ENCODE measurements at regions not wholly inside any gene's neighbourhood (a gene's known extent, or its start where the extent isn't known, plus 50 kb on each side); places are given as distances from the start of the nearest gene placed in this dataset.

DNA sequence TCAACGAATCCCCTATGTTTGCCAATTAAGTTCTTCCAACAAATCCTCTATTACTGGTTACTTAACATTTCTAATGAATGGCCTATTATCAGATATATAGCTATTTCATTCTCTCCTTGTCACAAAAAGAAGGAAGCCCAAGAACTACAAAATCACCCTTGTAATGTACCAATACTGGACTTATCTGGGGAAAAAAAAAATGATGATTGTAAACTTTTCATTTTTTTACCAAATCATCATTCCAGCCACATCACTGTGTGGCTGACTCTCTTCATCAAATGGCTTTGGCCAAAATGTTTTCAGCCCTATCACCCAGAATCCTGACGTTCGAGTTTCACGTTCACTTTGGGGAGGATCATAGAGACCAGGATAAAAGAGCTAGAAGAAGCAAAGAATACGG lies 216.7 kb downstream of the ACTL7B start:
- TF ChIP-seq, protein P1, sequence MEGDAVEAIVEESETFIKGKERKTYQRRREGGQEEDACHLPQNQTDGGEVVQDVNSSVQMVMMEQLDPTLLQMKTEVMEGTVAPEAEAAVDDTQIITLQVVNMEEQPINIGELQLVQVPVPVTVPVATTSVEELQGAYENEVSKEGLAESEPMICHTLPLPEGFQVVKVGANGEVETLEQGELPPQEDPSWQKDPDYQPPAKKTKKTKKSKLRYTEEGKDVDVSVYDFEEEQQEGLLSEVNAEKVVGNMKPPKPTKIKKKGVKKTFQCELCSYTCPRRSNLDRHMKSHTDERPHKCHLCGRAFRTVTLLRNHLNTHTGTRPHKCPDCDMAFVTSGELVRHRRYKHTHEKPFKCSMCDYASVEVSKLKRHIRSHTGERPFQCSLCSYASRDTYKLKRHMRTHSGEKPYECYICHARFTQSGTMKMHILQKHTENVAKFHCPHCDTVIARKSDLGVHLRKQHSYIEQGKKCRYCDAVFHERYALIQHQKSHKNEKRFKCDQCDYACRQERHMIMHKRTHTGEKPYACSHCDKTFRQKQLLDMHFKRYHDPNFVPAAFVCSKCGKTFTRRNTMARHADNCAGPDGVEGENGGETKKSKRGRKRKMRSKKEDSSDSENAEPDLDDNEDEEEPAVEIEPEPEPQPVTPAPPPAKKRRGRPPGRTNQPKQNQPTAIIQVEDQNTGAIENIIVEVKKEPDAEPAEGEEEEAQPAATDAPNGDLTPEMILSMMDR (IDR thresholded peaks at IDR 0.05; ENCODE audit: extremely low read depth, missing control alignments) = no peak
- no peak for DNase-seq (ENCODE audit: low spot score)

DNA sequence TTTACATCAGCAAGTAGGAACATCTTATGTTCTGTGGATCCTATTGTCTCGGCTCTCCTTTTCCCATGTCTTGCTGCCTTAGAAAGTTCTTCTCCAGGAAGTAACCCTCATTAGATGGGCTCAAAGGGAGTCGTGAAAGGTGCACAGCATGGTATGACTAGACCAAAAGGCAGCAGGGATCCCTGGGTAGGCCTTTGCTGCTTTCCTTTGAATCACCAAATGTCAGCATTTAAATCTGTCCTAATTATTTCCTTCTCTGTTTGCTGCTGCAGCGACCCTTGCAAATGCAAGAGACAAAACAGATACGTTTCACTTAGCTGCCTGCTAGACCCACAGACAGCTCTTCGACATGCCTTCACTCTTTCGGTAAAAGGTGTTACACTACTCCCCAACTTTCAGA lies 218.4 kb downstream of the ACTL7B start:
- DNase-seq (ENCODE audit: low spot score) = no peak
- TF ChIP-seq, protein P1 (IDR thresholded peaks at IDR 0.05; ENCODE audit: extremely low read depth, missing control alignments) = no peak

DNA sequence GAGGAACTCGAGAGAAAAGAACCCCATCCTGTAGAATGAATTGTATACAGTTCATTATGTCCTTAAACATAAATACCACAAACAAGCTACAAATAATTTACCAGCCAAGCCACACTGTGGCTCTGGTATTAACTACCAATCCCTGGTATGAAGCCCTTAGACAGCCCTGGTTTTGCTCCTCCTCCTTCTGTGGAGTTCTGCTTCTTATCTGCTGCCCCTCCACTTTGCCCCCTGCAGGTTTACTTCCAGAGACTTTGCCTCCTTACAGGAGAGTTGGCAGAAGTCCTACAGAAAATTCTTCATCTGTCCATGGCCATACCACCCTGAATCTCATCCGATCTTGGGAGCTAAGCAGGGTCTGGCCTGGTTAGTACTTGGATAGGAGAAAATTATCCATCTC lies 219.8 kb downstream of the ACTL7B start:
- DNase-seq (ENCODE audit: low spot score) = no peak
- TF ChIP-seq, protein P1 (IDR thresholded peaks at IDR 0.05; ENCODE audit: extremely low read depth, missing control alignments) = no peak

DNA sequence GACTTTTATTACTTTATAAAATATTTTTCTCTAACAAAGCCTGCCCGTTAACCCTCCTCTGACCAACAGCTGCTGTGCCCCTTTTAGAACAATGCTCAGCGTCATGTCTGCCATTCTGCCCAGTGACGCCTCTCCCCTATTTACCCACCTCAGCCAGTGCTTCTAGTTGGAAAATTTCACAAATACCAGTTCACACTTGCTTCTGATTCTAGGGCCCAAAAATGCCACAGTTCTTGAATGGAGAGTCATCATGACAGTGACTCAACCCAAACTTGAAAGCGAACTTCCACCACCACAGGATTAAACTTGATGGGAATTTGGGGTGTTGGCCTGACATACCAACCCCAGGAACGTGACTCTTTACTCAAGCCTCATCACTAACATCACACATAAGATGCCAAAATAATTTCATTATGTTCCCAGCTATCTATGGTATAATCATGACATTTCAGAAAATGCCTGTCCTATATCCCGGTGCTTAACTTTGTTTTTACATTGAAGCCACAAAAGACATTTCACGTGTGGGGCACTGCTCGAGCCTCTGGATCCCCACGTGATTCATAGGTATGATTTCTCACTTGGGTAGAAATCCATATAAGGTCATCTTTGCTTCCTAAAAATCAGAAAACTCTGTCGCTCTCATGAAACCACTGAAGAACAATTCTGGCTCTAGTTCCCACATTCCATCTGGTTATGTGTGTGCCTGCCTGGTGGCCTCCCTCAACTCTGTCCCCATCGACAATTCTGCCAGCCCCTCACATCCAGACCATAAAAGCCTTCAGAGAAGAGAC lies 220.9 kb downstream of the ACTL7B start:
- TF ChIP-seq, protein P1 (IDR thresholded peaks at IDR 0.05; ENCODE audit: extremely low read depth, missing control alignments) = no peak
- DNase-seq (ENCODE audit: low spot score) = no peak

DNA sequence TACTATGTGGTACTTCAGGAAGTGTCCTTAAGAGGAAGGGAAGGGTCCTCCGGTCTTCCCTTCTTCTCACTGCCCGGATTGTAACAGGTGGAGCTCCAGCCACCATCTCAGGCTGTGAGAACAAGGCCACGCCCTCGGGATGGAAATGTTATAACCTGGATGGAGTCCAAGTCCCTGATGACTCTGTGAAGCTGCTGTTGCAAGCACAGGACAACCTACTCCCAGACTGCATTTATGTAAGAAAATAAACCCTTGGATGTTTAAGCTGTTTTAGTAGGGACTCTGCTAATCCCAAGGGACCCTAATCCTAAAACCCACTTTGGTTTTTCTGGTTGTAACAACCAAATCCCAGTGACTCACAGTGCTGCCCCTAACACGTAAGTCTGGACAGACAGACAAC lies 221.6 kb downstream of the ACTL7B start:
- DNase-seq (ENCODE audit: low spot score) = no peak

DNA sequence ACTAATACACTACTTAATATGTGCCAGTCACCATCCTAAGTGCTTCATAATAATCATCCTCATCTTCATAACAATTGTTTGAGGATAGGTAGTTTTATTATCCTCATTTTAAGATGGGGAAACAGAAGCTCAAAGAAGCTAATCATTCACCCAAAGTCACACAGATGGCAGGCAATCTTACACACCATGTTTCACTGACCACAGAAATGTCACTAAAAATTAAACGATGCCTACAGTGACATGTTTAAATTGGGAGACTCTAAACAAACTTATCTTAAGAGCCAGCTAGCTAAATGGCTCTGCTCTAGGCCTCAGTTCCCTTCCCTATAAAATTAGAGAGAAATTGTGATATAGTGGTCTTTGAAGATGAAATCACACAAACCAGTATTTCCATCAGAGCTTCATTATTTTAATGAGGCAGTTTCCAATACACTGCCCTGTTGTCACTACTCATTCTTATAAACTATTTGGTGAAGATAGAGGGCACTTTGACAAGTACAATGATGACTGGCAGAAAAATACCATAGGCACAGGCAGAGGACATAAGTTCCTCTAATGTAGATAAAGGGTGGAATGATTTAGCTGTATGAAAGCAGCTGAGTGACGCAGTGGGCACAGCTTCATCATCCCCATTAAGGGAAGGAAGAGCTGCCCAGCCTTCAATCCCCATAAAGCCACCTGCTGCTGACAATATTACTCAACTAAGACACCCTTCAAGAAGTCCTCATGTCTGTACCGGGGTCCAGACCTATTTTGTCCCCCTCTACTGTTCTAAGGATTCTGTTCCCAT lies 224.1 kb downstream of the ACTL7B start:
- TF ChIP-seq, protein P1 (IDR thresholded peaks at IDR 0.05; ENCODE audit: extremely low read depth, missing control alignments) = no peak
- DNase-seq (ENCODE audit: low spot score) = no peak

More for the DNA sequence above, 221.6 kb downstream of the ACTL7B start:
- TF ChIP-seq, protein P1 (IDR thresholded peaks at IDR 0.05; ENCODE audit: extremely low read depth, missing control alignments) = no peak

DNA sequence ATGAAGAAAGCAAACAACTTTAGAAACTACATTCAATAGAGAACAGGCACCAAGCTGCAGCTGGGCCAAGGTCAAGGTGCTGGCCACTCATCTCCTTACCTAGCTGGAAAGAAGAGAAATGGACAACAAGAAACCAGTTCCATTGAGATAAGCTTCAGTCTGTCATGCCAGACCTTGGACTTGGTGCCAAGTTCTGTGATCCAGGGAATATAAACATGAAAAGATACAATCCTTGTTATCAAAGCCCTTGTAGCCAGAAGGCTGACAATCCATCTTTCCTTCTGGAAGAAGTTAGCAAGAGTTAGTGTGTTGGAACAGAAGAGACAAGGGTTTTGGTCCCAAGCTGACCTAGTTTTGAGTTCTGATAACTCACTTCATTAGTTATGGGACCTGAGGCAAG lies 227.5 kb downstream of the ACTL7B start:
- TF ChIP-seq, protein P1 (IDR thresholded peaks at IDR 0.05; ENCODE audit: extremely low read depth, missing control alignments) = no peak
- no peak for DNase-seq (ENCODE audit: low spot score)
